Erythroblast (primary cell): ENCODE measurements at regions not wholly inside any gene's neighbourhood (a gene's known extent, or its start where the extent isn't known, plus 50 kb on each side); places are given as distances from the start of the nearest gene placed in this dataset.

Source experiments
- GATA1 ChIP-seq: IDR thresholded peaks from 2 replicates; pipeline ENCODE4 v1.6.1; 2011; ENCODE audit warnings: low read depth, mild to moderate bottlenecking, control low read depth, low read length, moderate library complexity
- POLR2A ChIP-seq: IDR thresholded peaks from 2 replicates; pipeline ENCODE4 v1.6.1; 2011; ENCODE audit warnings: mild to moderate bottlenecking, low read length

DNA sequence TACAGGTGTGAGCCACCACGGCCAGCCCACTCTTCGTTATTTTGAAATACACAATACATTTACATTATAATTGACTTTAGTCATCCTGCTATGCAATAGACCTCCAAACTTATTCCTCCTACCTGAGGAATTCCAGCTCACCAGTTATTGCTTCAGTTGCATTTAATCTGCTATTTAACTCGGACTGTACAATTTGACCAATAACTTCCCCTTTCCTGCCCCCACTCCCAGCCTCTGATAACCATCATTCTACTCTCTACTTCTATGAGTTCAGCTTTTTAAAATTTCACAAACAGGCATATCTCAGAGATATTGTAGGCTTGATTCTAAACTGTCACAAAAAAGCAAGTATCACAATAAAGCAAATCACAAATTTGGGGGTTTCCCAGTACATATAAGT is 157.0 kb downstream of the COPRS start:
- TF ChIP-seq POLR2A: no peak
- no peak for TF ChIP-seq GATA1
